Cardiac muscle cell (in vitro differentiated cells and primary cell): ENCODE measurements at regions not wholly inside any gene's neighbourhood (a gene's known extent, or its start where the extent isn't known, plus 50 kb on each side); places are given as distances from the start of the nearest gene placed in this dataset.

Source experiments
- DNase-seq, 2 donors: peaks; one replicate each; pipeline versions ENCODE4 v3.0.0 to v3.0.0-alpha.2; 2010 to 2017; ENCODE audit warnings: low read depth in 1 of 2, low spot score in 1 of 2
- H3K27ac ChIP-seq: fragments of 200-600 bp; sonication (generic); 2 replicates; pipeline ENCODE4 v1.5.1; 2016
- H3K27me3 ChIP-seq: fragments of 200-600 bp; sonication (generic); 2 replicates; pipeline ENCODE4 v1.6.0; 2016; ENCODE audit warnings: control low read depth
- H3K36me3 ChIP-seq: fragments of 200-600 bp; sonication (generic); 2 replicates; pipeline ENCODE4 v1.5.1; 2016; ENCODE audit warnings: control low read depth
- H3K4me1 ChIP-seq: fragments of 200-600 bp; sonication (generic); 2 replicates; pipeline ENCODE4 v1.8.1; 2017; ENCODE audit warnings: low read depth, mild to moderate bottlenecking, mixed run types
- H3K4me3 ChIP-seq: fragments of 200-600 bp; sonication (generic); 2 replicates; pipeline ENCODE4 v1.5.1; 2016; ENCODE audit warnings: mild to moderate bottlenecking
- H3K9me3 ChIP-seq: fragments of 200-600 bp; sonication (generic); 2 replicates; pipeline ENCODE4 v1.5.1; 2017; ENCODE audit warnings: low read depth, mild to moderate bottlenecking, control low read depth
- CTCF ChIP-seq: IDR thresholded peaks from 2 replicates; pipeline ENCODE4 v1.5.1; 2012; ENCODE audit warnings: low read depth, mild to moderate bottlenecking, low read length

- TF ChIP-seq CTCF: no peak
- H3K27ac ChIP-seq: no peak overlapping the region
- H3K9me3 ChIP-seq: no peaks in the 10 kb centered on the region
- H3K4me3 ChIP-seq: no peak overlapping the region
- H3K4me1 ChIP-seq: peaks cover 41% of the 10 kb centered on the region
- DNase-seq: no peak
- H3K27me3 ChIP-seq: no peaks in the 10 kb centered on the region
- no peaks in the 10 kb centered on the region for H3K36me3 ChIP-seq
Observed at GRCh38 chr3:25151903-25152295, 276.2 kb upstream of the RARB start.

GRCh38 chr3:25153136-25153535, 274.9 kb upstream of the RARB start:
- peak in 1 of 2 donors; percentile 12 for DNase-seq
- Histone ChIP-seq H3K27ac (no peak overlapping the region), H3K9me3 (no peaks in the 10 kb centered on the region), H3K4me1 (peaks cover 39% of the 10 kb centered on the region), H3K27me3 (no peaks in the 10 kb centered on the region), H3K36me3 (no peaks in the 10 kb centered on the region), H3K4me3 (no peak overlapping the region)
- no peak for TF ChIP-seq CTCF

- peaks cover 35% of the 10 kb centered on the region for H3K4me1 ChIP-seq
- H3K9me3 ChIP-seq: no peaks in the 10 kb centered on the region
- H3K36me3 ChIP-seq: no peaks in the 10 kb centered on the region
- TF ChIP-seq CTCF: no peak
- H3K27ac ChIP-seq: no peak overlapping the region
- DNase-seq: no peak
- no peak overlapping the region for H3K4me3 ChIP-seq
- no peaks in the 10 kb centered on the region for H3K27me3 ChIP-seq
Observed at GRCh38 chr3:25153561-25153960, 274.5 kb upstream of the RARB start.

GRCh38 chr3:25155652-25156471, 272.2 kb upstream of the RARB start:
- peak in 1 of 2 donors; percentile 13 for DNase-seq
- TF ChIP-seq CTCF: no peak
- peaks cover 34% of the 10 kb centered on the region for H3K4me1 ChIP-seq
- peak overlapping the region; percentile 81 for H3K27ac ChIP-seq
- no peaks in the 10 kb centered on the region for H3K36me3 ChIP-seq
- H3K4me3 ChIP-seq: no peak overlapping the region
- H3K27me3 ChIP-seq: no peaks in the 10 kb centered on the region
- no peaks in the 10 kb centered on the region for H3K9me3 ChIP-seq

GRCh38 chr3:25156626-25157025, 271.4 kb upstream of the RARB start:
- Histone ChIP-seq H3K9me3 (no peaks in the 10 kb centered on the region), H3K27ac (peak overlapping the region; percentile 81), H3K4me1 (peaks cover 29% of the 10 kb centered on the region), H3K4me3 (no peak overlapping the region), H3K27me3 (no peaks in the 10 kb centered on the region), H3K36me3 (no peaks in the 10 kb centered on the region)
- TF ChIP-seq CTCF: no peak
- peak; percentile 72 to 80 for DNase-seq
